Adipocyte (in vitro differentiated cells): ENCODE measurements at regions not wholly inside any gene's neighbourhood (a gene's known extent, or its start where the extent isn't known, plus 50 kb on each side); places are given as distances from the start of the nearest gene placed in this dataset.
A peak's percentile ranks its signal among the peaks of the same experiment; 100 is the strongest.

Experiments
- DNase-seq: peaks from one replicate; pipeline ENCODE4 v3.0.0-alpha.2; 2015; ENCODE audit warnings: low read depth
- H3K27me3 ChIP-seq: replicated peaks from 2 replicates; pipeline ENCODE4 v1.7.0; 2013; ENCODE audit warnings: mild to moderate bottlenecking, low read length, moderate library complexity; ENCODE audit not compliant: control insufficient read depth, insufficient read depth
- H3K36me3 ChIP-seq: 2 replicates; pipeline ENCODE4 v1.7.0; 2013; ENCODE audit warnings: low read length, mild to moderate bottlenecking, moderate library complexity; ENCODE audit not compliant: control insufficient read depth, insufficient read depth, severe bottlenecking
- H3K4me1 ChIP-seq: 2 replicates; pipeline ENCODE4 v1.7.0; 2013; ENCODE audit warnings: mild to moderate bottlenecking, low read length, moderate library complexity; ENCODE audit not compliant: control insufficient read depth, insufficient read depth
- H3K4me3 ChIP-seq: 2 replicates; pipeline ENCODE4 v1.7.0; 2013; ENCODE audit warnings: mild to moderate bottlenecking, low read length, moderate library complexity
- H3K9ac ChIP-seq: 2 replicates; pipeline ENCODE4 v1.7.0; 2013; ENCODE audit warnings: mild to moderate bottlenecking, low read length, moderate library complexity
- H3K9me3 ChIP-seq: 2 replicates; pipeline ENCODE4 v1.7.0; 2013; ENCODE audit warnings: mild to moderate bottlenecking, low read length, moderate library complexity; ENCODE audit not compliant: control insufficient read depth

- Histone ChIP-seq H3K9ac (no peak overlapping the region), H3K27me3 (peaks cover 9% of the 10 kb centered on the region), H3K4me1 (peaks cover 17% of the 10 kb centered on the region), H3K9me3 (no peaks in the 10 kb centered on the region), H3K36me3 (no peaks in the 10 kb centered on the region), H3K4me3 (no peak overlapping the region)
- no peak for DNase-seq
These were observed 79.8 kb upstream of the NMNAT3 start for GRCh38 chr3:139757448-139758030.

GRCh38 chr3:139756529-139757103, 78.8 kb upstream of the NMNAT3 start:
- no peak for DNase-seq
- H3K36me3 ChIP-seq: no peaks in the 10 kb centered on the region
- no peak overlapping the region for H3K9ac ChIP-seq
- H3K27me3 ChIP-seq: peaks cover 5% of the 10 kb centered on the region
- H3K4me1 ChIP-seq: peaks cover 17% of the 10 kb centered on the region
- H3K9me3 ChIP-seq: no peaks in the 10 kb centered on the region
- H3K4me3 ChIP-seq: no peak overlapping the region

- peaks cover 17% of the 10 kb centered on the region for H3K4me1 ChIP-seq
- no peak overlapping the region for H3K9ac ChIP-seq
- no peaks in the 10 kb centered on the region for H3K36me3 ChIP-seq
- H3K9me3 ChIP-seq: no peaks in the 10 kb centered on the region
- no peaks in the 10 kb centered on the region for H3K27me3 ChIP-seq
- DNase-seq: no peak
- H3K4me3 ChIP-seq: no peak overlapping the region
These were observed 77.8 kb upstream of the NMNAT3 start for GRCh38 chr3:139755551-139755950.

GRCh38 chr3:139751789-139752188, 74.0 kb upstream of the NMNAT3 start:
- Histone ChIP-seq H3K4me3 (no peak overlapping the region), H3K9ac (no peak overlapping the region), H3K27me3 (no peaks in the 10 kb centered on the region), H3K9me3 (peaks cover 14% of the 10 kb centered on the region), H3K4me1 (no peaks in the 10 kb centered on the region), H3K36me3 (no peaks in the 10 kb centered on the region)
- no peak for DNase-seq

DNA sequence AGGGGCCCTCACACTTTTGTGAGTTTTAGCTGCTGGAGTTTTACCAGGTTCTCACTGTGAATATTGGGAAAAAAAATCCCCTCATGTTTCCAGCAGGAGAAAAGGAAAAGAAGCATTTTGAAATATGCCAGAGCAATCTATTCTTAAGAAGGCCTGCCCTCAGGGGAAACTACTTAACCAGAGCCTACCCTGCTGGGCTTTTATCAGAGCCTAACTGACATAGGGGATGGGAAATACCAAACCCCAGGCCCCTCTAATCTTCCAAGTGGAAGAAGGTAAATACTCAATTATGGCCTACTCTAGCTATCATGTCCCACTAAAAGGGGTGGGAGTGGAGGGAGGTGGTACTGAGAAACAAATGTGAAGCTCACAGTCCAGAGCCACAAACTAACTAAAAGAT, 68.7 kb upstream of the NMNAT3 start:
- DNase-seq: no peak
- Histone ChIP-seq H3K27me3 (no peaks in the 10 kb centered on the region), H3K4me1 (no peaks in the 10 kb centered on the region)

GRCh38 chr3:139745831-139746230, 68.1 kb upstream of the NMNAT3 start:
- H3K9ac ChIP-seq: no peak overlapping the region
- peak; percentile 50 for DNase-seq
- H3K27me3 ChIP-seq: no peaks in the 10 kb centered on the region

More for the DNA sequence above, 68.7 kb upstream of the NMNAT3 start:
- no peaks in the 10 kb centered on the region for H3K36me3 ChIP-seq
- H3K9ac ChIP-seq: no peak overlapping the region
- peaks cover 14% of the 10 kb centered on the region for H3K9me3 ChIP-seq
- no peak overlapping the region for H3K4me3 ChIP-seq

GRCh38 chr3:139738697-139739096, 60.9 kb upstream of the NMNAT3 start:
- Histone ChIP-seq H3K9ac (no peak overlapping the region), H3K4me3 (no peak overlapping the region), H3K4me1 (no peaks in the 10 kb centered on the region), H3K36me3 (no peaks in the 10 kb centered on the region), H3K27me3 (peaks cover 16% of the 10 kb centered on the region), H3K9me3 (no peaks in the 10 kb centered on the region)
- no peak for DNase-seq

More at GRCh38 chr3:139745831-139746230, 68.1 kb upstream of the NMNAT3 start:
- no peaks in the 10 kb centered on the region for H3K4me1 ChIP-seq
- peaks cover 14% of the 10 kb centered on the region for H3K9me3 ChIP-seq
- H3K4me3 ChIP-seq: no peak overlapping the region
- H3K36me3 ChIP-seq: no peaks in the 10 kb centered on the region

DNA sequence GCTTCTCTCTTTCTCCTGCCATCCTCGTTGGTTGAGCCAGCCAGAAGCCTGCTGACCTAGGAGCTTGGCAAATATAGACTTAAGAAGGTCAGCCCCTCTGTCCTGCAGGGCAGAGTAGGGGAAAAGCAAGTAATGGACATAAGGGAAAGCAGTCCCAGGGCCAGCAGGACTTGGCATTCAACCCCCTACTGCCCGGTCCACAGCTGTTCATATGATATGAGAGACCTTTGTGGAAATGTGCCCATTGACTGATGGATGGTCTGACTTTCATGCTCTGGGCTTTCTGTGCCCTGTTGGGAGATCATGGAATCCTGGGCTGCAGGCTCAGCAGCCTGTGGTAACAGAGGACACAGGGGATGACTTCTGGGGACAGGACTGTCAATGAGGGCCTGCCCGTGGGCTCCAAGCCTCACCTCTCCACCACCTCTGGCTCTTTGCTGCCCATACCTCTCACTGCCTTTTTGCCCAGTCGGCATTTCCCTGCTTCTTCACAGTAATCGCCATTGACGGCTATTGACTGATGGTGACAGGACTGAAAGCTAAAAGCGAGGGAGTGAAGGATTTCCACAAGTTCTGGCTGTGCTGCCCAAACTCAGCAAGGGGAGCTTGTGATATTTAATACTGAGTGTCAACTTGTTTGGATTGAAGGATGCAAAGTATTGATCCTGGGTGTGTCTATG, 60.0 kb upstream of the NMNAT3 start:
- Histone ChIP-seq H3K36me3 (no peaks in the 10 kb centered on the region), H3K9me3 (no peaks in the 10 kb centered on the region), H3K4me3 (no peak overlapping the region), H3K27me3 (peaks cover 20% of the 10 kb centered on the region), H3K9ac (no peak overlapping the region), H3K4me1 (no peaks in the 10 kb centered on the region)
- no peak for DNase-seq

DNA sequence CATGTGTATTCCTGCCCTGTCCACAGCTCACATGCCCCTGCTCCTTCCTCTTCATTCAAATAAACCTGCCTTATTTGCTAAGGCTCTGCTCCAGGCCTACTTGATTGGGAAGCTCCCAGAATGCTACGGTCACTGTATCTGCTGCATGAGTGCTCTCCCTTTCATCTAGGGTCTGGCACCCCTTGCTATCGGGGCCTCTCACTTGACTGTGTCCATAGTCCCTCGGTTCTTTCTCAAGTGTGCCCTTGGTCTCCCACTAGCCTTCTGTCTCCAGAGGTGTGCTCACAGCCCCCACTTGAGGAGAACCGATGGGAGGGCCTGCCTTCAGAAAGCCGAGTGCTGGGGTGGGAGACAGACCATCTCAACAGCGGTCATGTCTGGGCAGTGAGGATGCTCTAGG, 57.4 kb upstream of the NMNAT3 start:
- Histone ChIP-seq H3K4me3 (no peak overlapping the region), H3K4me1 (no peaks in the 10 kb centered on the region), H3K27me3 (peaks cover 18% of the 10 kb centered on the region), H3K9me3 (no peaks in the 10 kb centered on the region), H3K36me3 (no peaks in the 10 kb centered on the region), H3K9ac (no peak overlapping the region)
- no peak for DNase-seq

DNA sequence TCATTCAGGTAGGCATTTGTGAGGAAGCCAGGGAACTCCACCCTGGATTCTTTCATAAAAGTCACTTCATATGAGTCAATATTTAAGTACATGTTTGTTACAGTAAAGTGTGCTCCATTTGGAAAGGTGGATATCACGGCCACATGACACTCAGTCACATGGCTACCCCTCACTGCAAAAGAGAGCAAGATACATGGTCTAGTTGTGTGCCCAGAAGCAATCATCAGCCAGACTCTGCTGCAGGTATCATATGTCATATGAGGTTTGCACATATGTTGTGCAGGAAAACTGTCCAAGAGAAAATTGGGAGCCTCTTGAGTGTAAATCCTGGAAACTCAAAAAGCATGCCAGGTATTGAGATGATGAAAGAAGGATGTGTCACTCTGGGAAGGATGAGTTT, 55.0 kb upstream of the NMNAT3 start:
- Histone ChIP-seq H3K9me3 (no peaks in the 10 kb centered on the region), H3K27me3 (peaks cover 16% of the 10 kb centered on the region), H3K36me3 (no peaks in the 10 kb centered on the region), H3K4me3 (no peak overlapping the region), H3K9ac (no peak overlapping the region), H3K4me1 (no peaks in the 10 kb centered on the region)
- DNase-seq: no peak

DNA sequence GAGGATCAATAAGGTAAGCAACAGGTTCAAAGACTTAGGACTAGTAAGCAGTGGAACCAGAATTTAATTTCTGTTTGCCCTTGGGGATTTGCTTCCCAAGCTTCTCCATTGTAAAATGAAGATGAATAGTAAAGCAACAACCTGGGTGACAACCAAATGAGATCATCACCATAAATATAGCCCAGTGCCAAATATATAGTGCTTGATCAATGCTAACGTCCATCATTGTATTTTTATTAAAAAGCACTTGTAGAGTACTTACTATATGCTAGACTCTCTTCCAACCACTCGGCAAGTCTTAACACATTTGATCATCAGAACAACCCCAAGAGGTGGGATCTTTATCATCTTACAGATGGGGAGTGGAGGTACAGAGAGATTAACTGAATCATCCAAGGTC, 51.5 kb upstream of the NMNAT3 start:
- peaks cover 5% of the 10 kb centered on the region for H3K27me3 ChIP-seq
- no peaks in the 10 kb centered on the region for H3K9me3 ChIP-seq

More for the DNA sequence above, 51.5 kb upstream of the NMNAT3 start:
- Histone ChIP-seq H3K36me3 (no peaks in the 10 kb centered on the region), H3K4me3 (no peak overlapping the region), H3K9ac (no peak overlapping the region), H3K4me1 (no peaks in the 10 kb centered on the region)
- no peak for DNase-seq
